Adrenal gland (tissue), 9 donors: ENCODE measurements at regions not wholly inside any gene's neighbourhood (a gene's known extent, or its start where the extent isn't known, plus 50 kb on each side); places are given as distances from the start of the nearest gene placed in this dataset.

Experiments
- DNase-seq, 7 donors: peaks; one replicate each; pipeline ENCODE4 v3.0.0-alpha.2; 2019 to 2020
- H3K27ac ChIP-seq, 5 donors: fragments of 200-600 bp; sonication (generic) in 4 of 5; 1 replicate in 3 of 5; 2 replicates in 2 of 5; pipeline versions ENCODE4 v1.5.1 to v1.8.0; 2016 to 2020; ENCODE audit warnings: mild to moderate bottlenecking in 1 of 5
- H3K27me3 ChIP-seq: fragments of 200-600 bp; 2 replicates; pipeline ENCODE4 v1.8.0; 2021
- H3K36me3 ChIP-seq, 2 donors: fragments of 200-600 bp; replicated peaks in 1 of 2; 1 replicate in 1 of 2; 2 replicates in 1 of 2; pipeline versions ENCODE4 v1.5.1 to v1.8.0; 2018 to 2022
- H3K4me1 ChIP-seq, 2 donors: fragments of 200-600 bp; replicated peaks in 1 of 2; 1 replicate in 1 of 2; 2 replicates in 1 of 2; pipeline versions ENCODE4 v1.5.1 to v1.8.0; 2018 to 2021
- H3K4me3 ChIP-seq, 4 donors: fragments of 200-600 bp; sonication (generic) in 3 of 4; one replicate each; pipeline ENCODE4 v1.5.1; 2016 to 2018
- H3K9me3 ChIP-seq, 3 donors: fragments of 200-600 bp; sonication (generic) in 1 of 3; replicated peaks in 1 of 3; 1 replicate in 2 of 3; 2 replicates in 1 of 3; pipeline versions ENCODE4 v1.5.1 to v1.8.0; 2016 to 2021
- CTCF ChIP-seq, 6 experiments: fragments of 450-650 bp in 4 of 6; fragments of 200-600 bp in 2 of 6; sonication (generic) in 1 of 6; IDR thresholded peaks; 1 replicate in 5 of 6; 2 replicates in 1 of 6; pipeline versions ENCODE4 v1.5.1 to v1.8.0; 2016 to 2021; ENCODE audit warnings: antibody characterized with exemption in 6 of 6, mild to moderate bottlenecking in 2 of 6, moderate library complexity in 1 of 6
- POLR2A ChIP-seq, 2 donors: fragments of 450-650 bp; IDR thresholded peaks; one replicate each; pipeline ENCODE4 v1.6.1; 2017; ENCODE audit warnings: antibody characterized with exemption in 2 of 2, mild to moderate bottlenecking in 2 of 2, moderate library complexity in 1 of 2
- WGBS, 4 donors: extraction: QIAGEN DNeasy Blood & Tissue Kit in 2 of 4; methylation state at CpG; one replicate each; pipeline versions ENCODE4 v1.1.5 to v1.1.7; 2013 to 2017; 5-methylcytosine and 5-hydroxymethylcytosine counted together
- intact Hi-C, 2 donors: fragments of 100-400 bp; cut with DNase I; formaldehyde crosslinking; loops; one replicate each; pipeline versions ENCODE4 v1.14.1 to v1.15.0; 2022 to 2023
- donor health status: healthy with polysubstance abuse.
- donor health status: Bipolar disorder and iron deficiency.
- donor health status: DM: yes; HTN: yes; CAD: no.
- donor health status: DM: no; HTN: no; CAD: no.
- donor health status: DM: no; HTN: no; CAD: no.

DNA sequence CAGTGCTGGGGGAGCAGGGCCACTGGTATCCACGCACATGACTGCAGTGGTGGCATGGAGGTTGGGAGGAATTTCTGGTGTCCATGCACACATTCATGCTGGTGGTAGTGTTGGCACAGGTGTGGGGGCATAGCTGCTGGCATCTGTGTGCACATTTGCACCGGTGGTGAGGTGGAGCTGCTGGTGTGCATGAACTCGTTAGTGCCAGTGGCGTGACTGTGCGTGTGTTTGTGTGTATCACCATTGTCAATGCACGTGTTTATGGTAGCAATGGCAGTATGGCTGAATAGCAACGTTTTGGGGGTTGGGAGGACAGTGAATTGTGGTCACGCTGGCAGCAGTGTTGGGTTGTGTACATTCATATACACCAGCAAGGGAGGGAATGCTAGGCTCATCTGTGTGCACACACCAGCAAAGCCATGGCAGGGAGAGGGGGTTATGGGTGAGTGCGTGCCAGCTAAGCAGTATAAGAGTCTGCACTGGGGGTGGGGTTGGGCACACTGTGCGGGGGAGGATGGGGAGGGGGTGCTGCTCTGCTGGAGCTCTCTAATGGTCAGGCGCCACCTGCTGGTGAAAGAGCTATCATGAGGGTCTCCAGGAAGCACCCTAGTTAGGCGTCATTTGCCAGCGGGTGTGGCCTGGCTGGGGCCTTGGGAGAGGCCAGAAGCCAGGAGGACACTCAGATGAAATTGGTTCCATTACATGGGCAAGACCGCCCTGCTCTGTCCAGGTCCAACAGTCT, 626.1 kb upstream of the ID4 start:
- peak in 3 of 7 donors; percentile 13 to 17 (median 17) for DNase-seq
- no peak overlapping the region for H3K27ac ChIP-seq
- WGBS, 4 donors, result 78 to 87% (median 84%) methylated on average over 10 to 14 of the region's 14 CpGs
- no peaks in the 10 kb centered on the region for H3K4me1 ChIP-seq
- H3K9me3 ChIP-seq, result no peaks in the 10 kb centered on the region
- no peaks in the 10 kb centered on the region for H3K27me3 ChIP-seq
- no peaks in the 10 kb centered on the region for H3K36me3 ChIP-seq
- TF ChIP-seq POLR2A (IDR thresholded peaks at IDR 0.05) (no peak), CTCF (IDR thresholded peaks at IDR 0.05) (peak in 1 of 6 experiments; percentile 7)
- no peak overlapping the region for H3K4me3 ChIP-seq
- intact Hi-C loops, result no loop called here

- no peak overlapping the region for H3K4me3 ChIP-seq
- intact Hi-C loops, result no loop called here
- H3K36me3 ChIP-seq, result no peaks in the 10 kb centered on the region
- no peak overlapping the region for H3K27ac ChIP-seq
- no peak for DNase-seq
- H3K27me3 ChIP-seq, result no peaks in the 10 kb centered on the region
- WGBS, 4 donors, result 65 to 81% (median 72%) methylated on average over 2 of the region's 2 CpGs
- H3K9me3 ChIP-seq, result no peaks in the 10 kb centered on the region
- H3K4me1 ChIP-seq, result no peaks in the 10 kb centered on the region
- no peak for TF ChIP-seq POLR2A (IDR thresholded peaks at IDR 0.05)
- no peak for TF ChIP-seq CTCF (IDR thresholded peaks at IDR 0.05)
These were observed 622.9 kb upstream of the ID4 start for GRCh38 chr6:19214231-19214630.

DNA sequence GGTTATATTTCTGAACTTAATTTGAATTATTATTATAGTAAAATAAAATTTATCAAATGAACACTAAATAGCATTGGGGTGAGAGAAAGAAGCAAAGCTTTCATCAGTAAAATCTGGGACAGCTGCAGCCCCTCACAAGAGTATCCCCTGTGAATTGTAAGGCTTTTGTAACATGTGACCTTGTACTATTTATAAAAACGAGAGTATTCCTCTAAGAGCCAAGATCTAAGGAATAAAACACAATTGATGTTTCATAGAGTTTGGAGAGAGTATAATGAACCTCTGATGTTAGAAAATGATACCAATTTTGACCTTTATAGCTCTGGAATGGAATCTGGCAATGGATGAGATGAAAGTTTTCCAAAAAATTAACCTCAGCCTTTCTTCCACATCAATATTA, 617.2 kb upstream of the ID4 start:
- Histone ChIP-seq H3K27ac (no peak overlapping the region), H3K4me3 (no peak overlapping the region), H3K27me3 (no peaks in the 10 kb centered on the region), H3K9me3 (no peaks in the 10 kb centered on the region), H3K36me3 (no peaks in the 10 kb centered on the region), H3K4me1 (no peaks in the 10 kb centered on the region)
- intact Hi-C loops, result no loop called here
- WGBS, 4 donors, result 3 to 38% (median 24%) methylated on average over 1 of the region's 1 CpG
- TF ChIP-seq POLR2A (IDR thresholded peaks at IDR 0.05), result no peak
- no peak for TF ChIP-seq CTCF (IDR thresholded peaks at IDR 0.05)
- no peak for DNase-seq

DNA sequence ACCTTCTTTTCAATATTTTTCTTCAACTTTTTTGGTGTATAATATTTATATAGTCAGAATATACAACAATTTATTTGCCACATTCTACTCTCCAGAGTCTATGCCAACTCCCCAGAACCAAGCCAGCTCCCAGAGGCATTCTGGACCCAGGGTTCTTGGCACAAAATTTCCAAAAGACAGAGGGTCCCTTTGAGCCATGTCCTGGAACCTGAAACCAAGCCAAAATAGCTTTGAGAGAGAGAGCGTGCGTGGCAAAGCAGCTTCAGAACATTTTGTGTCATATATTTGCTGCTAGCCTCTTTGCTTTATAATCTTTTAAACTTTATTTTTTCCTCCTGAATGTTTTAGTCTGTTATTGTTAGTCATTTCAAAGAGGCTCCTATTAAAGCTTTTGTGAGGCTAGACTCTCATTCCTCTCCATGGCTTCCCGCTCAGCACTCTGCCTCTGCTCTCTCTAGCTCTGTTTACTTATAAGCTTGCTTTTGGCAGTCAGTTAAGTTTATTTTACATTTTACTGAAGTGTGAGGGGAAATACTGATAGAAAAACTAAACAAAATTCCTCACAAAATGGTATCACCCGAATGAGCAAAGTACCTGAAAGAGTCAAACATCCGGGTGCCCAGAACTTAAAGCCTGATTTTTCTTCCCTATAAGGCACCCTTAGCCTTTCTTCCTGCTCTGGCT, 605.1 kb upstream of the ID4 start:
- 63 to 71% (median 70%) methylated on average over 5 of the region's 5 CpGs for WGBS, 4 donors
- DNase-seq, result no peak
- H3K4me1 ChIP-seq, result no peaks in the 10 kb centered on the region
- no peak overlapping the region for H3K4me3 ChIP-seq
- no peak for TF ChIP-seq POLR2A (IDR thresholded peaks at IDR 0.05)
- no peak for TF ChIP-seq CTCF (IDR thresholded peaks at IDR 0.05)
- intact Hi-C loops, result no loop called here
- no peaks in the 10 kb centered on the region for H3K9me3 ChIP-seq
- no peaks in the 10 kb centered on the region for H3K36me3 ChIP-seq
- H3K27me3 ChIP-seq, result no peaks in the 10 kb centered on the region
- no peak overlapping the region for H3K27ac ChIP-seq
